Right lobe of liver (tissue), 6 donors: ENCODE measurements at regions not wholly inside any gene's neighbourhood (a gene's known extent, or its start where the extent isn't known, plus 50 kb on each side); places are given as distances from the start of the nearest gene placed in this dataset.
"Not testable (repeated sequence)": the region's sequence is repeated elsewhere in the genome, so short reads cannot be mapped to it uniquely, and the experiment has no call there.

ENCODE experiments used
- ATAC-seq, 4 donors: fragments of 200-7000 bp; cut with Tn5 transposase; one replicate each; pipeline ENCODE4 v1.9.1; 2020; ENCODE audit warnings: mild to moderate bottlenecking in 4 of 4, moderate library complexity in 4 of 4
- DNase-seq, 3 donors: peaks; one replicate each; pipeline ENCODE4 v3.0.0-alpha.2; 2020
- H3K27ac ChIP-seq, 3 donors: fragments of 200-600 bp; one replicate each; pipeline ENCODE4 v1.8.0; 2022
- H3K27me3 ChIP-seq, 2 donors: fragments of 200-600 bp; one replicate each; pipeline ENCODE4 v1.8.0; 2022
- H3K36me3 ChIP-seq, 4 donors: fragments of 200-600 bp; sonication (generic) in 1 of 4; one replicate each; pipeline versions ENCODE4 v1.5.1 to v1.8.0; 2017 to 2022; ENCODE audit warnings: control low read depth in 1 of 4
- H3K4me1 ChIP-seq, 4 donors: fragments of 200-600 bp; sonication (generic) in 1 of 4; one replicate each; pipeline versions ENCODE4 v1.5.1 to v1.8.0; 2017 to 2022; ENCODE audit warnings: control low read depth in 1 of 4
- H3K4me3 ChIP-seq, 3 donors: fragments of 200-600 bp; one replicate each; pipeline ENCODE4 v1.8.0; 2022
- H3K9me3 ChIP-seq, 4 donors: fragments of 200-600 bp; sonication (generic) in 1 of 4; one replicate each; pipeline versions ENCODE4 v1.5.1 to v1.8.0; 2017 to 2022; ENCODE audit warnings: control low read depth in 1 of 4
- POLR2A ChIP-seq: fragments of 450-650 bp; IDR thresholded peaks from one replicate; pipeline ENCODE4 v1.6.1; 2017; ENCODE audit warnings: antibody characterized with exemption, mild to moderate bottlenecking
- WGBS: methylation state at CpG from one replicate; pipeline ENCODE4 v1.1.6; 2018; ENCODE audit warnings: low coverage, low lambda C conversion rate; ENCODE audit not compliant: insufficient coverage; ENCODE audit errors: missing lambda C conversion rate; 5-methylcytosine and 5-hydroxymethylcytosine counted together
- intact Hi-C, 2 donors: fragments of 100-400 bp; cut with DNase I; formaldehyde crosslinking; loops; one replicate each; pipeline versions ENCODE4 v1.11.2 to v1.14.1; 2022
- TF ChIP-seq, protein P1 (sequence below), 4 donors: fragments of 200-600 bp in 3 of 4; fragments of 450-650 bp in 1 of 4; IDR thresholded peaks; one replicate each; pipeline versions ENCODE4 v1.5.1 to v1.8.0; 2016 to 2022; ENCODE audit warnings: antibody characterized with exemption in 4 of 4, mild to moderate bottlenecking in 2 of 4
- donor health status: DM: no; HTN: yes; CAD: no.
- donor health status: DM: no; HTN: no; CAD: no.
- donor health status: DM: no; HTN: no; CAD: no.
- donor health status: DM: no; HTN: yes; CAD: no.
- donor health status: DM: no; HTN: yes; CAD: no.

DNA sequence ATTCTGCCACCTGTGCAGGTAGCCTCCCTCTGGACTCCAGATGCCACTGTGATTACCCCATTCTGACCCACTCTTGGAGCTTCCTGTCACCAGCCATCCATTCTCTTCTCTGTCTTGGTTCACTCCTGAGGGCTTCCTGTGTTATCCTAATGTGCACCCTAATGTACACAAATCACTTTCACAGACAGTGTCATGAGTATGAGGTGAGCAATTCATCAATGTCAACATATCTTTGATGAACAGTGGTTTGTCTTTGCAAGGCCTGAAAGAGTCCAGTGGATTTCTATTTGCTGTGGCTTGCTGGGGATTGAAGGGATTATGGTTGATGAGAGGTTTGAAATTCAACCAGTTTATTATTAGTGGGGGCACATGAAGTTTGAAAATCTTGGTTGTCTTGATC lies 63.8 kb upstream of the EEF1E1 start:
- intact Hi-C loops: no loop called here
- Histone ChIP-seq H3K27me3 (no peaks in the 10 kb centered on the region), H3K4me3 (no peak overlapping the region), H3K36me3 (no peaks in the 10 kb centered on the region), H3K4me1 (no peaks in the 10 kb centered on the region), H3K27ac (no peak overlapping the region), H3K9me3 (no peaks in the 10 kb centered on the region)
- ATAC-seq (no peak), DNase-seq (no peak)
- TF ChIP-seq POLR2A: no peak
- TF ChIP-seq, protein P1, sequence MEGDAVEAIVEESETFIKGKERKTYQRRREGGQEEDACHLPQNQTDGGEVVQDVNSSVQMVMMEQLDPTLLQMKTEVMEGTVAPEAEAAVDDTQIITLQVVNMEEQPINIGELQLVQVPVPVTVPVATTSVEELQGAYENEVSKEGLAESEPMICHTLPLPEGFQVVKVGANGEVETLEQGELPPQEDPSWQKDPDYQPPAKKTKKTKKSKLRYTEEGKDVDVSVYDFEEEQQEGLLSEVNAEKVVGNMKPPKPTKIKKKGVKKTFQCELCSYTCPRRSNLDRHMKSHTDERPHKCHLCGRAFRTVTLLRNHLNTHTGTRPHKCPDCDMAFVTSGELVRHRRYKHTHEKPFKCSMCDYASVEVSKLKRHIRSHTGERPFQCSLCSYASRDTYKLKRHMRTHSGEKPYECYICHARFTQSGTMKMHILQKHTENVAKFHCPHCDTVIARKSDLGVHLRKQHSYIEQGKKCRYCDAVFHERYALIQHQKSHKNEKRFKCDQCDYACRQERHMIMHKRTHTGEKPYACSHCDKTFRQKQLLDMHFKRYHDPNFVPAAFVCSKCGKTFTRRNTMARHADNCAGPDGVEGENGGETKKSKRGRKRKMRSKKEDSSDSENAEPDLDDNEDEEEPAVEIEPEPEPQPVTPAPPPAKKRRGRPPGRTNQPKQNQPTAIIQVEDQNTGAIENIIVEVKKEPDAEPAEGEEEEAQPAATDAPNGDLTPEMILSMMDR (IDR thresholded peaks at IDR 0.05): no peak

DNA sequence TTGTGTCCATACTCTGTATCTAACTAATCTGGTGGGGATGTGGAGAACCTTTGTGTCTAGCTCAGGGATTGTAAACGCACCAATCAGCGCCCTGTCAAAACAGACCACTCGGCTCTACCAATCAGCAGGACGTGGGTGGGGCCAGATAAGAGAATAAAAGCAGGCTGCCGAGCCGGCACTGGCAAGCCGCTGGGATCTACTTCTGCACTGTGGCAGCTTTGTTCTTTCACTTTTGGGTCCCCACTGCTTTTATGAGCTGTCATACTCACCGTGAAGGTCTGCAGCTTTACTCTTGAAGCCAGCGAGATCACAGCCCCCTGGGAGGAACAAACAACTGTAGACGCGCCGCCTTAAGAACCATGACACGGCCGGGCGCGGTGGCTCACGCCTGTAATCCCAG lies 62.7 kb upstream of the EEF1E1 start:
- DNase-seq, H3K4me3 ChIP-seq, H3K36me3 ChIP-seq, H3K27ac ChIP-seq, intact Hi-C loops, H3K27me3 ChIP-seq, H3K9me3 ChIP-seq, H3K4me1 ChIP-seq, ATAC-seq: not testable (repeated sequence)
- 91% methylated on average over 15 of the region's 17 CpGs for WGBS

DNA sequence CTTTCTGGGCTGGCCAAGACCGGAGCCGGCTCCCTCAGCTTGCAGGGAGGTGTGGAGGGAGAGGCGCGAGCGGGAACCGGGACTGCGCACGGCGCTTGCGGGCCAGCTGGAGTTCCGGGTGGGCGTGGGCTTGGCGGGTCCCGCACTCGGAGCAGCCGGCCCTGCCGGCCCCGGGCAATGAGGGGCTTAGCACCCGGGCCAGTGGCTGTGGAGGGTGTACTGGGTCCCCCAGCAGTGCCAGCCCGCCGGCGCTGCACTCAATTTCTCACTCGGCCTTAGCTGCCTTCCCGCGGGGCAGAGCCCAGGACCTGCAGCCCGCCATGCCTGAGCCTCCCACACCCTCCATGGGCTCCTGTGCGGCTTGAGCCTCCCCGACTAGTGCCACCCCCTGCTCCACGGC lies 61.9 kb upstream of the EEF1E1 start:
- H3K4me3 ChIP-seq, H3K27ac ChIP-seq, intact Hi-C loops, DNase-seq, H3K36me3 ChIP-seq, H3K9me3 ChIP-seq, ATAC-seq, H3K27me3 ChIP-seq, H3K4me1 ChIP-seq: not testable (repeated sequence)
- WGBS: no CpG with 5 or more reads among the region's 29 CpGs

DNA sequence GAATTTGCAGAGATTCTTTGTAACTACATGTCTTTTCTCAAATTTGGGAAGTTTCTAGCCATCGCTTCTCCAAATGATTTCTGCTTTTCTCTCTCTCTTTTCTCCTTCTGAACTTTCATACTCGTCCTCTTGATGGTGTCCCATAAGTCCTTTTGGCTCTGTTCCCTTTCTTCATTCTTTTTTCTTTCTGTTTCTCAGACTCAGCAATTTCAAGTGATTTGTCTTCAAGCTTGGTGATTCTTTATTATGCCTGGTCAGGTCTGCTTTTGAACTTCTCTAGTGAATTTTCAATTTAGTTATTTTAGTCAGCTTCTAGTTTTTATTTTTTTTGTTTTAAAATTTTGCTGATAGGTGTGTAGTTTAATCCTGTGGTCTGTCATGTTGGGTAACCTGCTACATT lies 57.6 kb upstream of the EEF1E1 start:
- 54% methylated on average over 2 of the region's 2 CpGs for WGBS
- DNase-seq (no peak), ATAC-seq (no peak)
- Histone ChIP-seq H3K4me3 (no peak overlapping the region), H3K36me3 (no peaks in the 10 kb centered on the region), H3K9me3 (no peaks in the 10 kb centered on the region), H3K27ac (no peak overlapping the region), H3K4me1 (no peaks in the 10 kb centered on the region), H3K27me3 (no peaks in the 10 kb centered on the region)
- TF ChIP-seq, protein P1 (IDR thresholded peaks at IDR 0.05): no peak
- TF ChIP-seq POLR2A: no peak
- intact Hi-C loops: no loop called here

DNA sequence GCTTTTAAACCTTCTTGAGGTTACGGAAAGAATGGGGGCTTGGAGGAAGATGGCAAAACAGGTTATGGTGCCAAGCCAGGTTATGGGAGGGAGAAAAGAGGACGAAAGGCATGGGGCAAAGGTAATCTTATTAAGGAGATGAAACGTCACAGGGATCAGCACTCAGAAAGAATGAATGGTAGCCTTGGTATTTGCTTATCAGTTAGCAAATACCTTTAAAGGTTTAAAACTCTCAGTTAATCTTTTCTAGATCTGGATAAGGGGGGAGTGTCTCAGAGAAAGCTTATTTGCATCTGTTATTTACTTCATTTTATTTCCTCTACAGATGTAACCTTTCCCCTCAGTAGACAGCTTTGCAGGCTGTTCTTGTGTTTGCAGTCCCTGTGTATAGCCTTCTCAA lies 55.5 kb upstream of the EEF1E1 start:
- 34% methylated on average over 3 of the region's 3 CpGs for WGBS
- H3K27ac ChIP-seq: no peak overlapping the region
- ATAC-seq (no peak), DNase-seq (no peak)
- H3K4me3 ChIP-seq: no peak overlapping the region
- H3K4me1 ChIP-seq: no peaks in the 10 kb centered on the region
- H3K27me3 ChIP-seq: no peaks in the 10 kb centered on the region
- TF ChIP-seq, protein P1 (IDR thresholded peaks at IDR 0.05): no peak
- TF ChIP-seq POLR2A: no peak
- H3K36me3 ChIP-seq: no peaks in the 10 kb centered on the region
- no peaks in the 10 kb centered on the region for H3K9me3 ChIP-seq
- intact Hi-C loops: no loop called here

DNA sequence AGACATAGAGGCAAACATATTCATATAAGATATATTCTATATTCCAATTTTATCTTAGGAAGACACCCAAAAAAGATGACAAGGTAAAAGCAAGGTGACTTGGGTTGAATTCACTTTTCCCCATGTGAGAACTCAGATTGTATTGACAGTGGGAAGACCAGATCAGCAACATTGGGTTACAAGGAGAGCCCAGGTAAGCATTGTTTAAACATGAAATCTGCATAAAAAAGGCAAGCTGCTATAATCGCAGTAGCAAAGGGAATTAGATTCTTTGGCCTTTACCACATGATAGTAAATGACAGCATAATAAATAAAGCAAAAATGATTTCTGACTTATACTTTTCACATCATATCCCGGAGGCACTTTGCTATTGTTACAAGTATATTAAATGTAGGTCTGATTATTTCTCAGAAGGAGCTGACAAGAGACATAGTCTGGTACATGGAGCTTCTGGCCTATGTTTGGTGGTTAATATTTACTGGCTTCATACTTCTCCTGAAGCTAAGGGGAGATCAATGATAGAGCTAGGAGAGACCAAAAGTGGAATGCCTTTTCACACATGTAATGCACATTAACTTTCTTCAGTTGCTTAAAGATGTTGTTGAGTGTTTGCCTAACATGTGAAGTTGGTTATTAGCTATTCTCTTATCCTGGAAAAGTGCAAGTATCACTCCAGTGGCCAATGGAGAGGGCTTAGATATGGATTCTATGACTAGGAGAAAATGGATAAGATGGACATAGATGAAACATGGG lies 53.1 kb upstream of the EEF1E1 start:
- Histone ChIP-seq H3K27me3 (no peaks in the 10 kb centered on the region), H3K4me3 (no peak overlapping the region), H3K4me1 (no peaks in the 10 kb centered on the region), H3K36me3 (no peaks in the 10 kb centered on the region), H3K9me3 (no peaks in the 10 kb centered on the region), H3K27ac (no peak overlapping the region)
- ATAC-seq (no peak), DNase-seq (no peak)
- TF ChIP-seq POLR2A: no peak
- TF ChIP-seq, protein P1 (IDR thresholded peaks at IDR 0.05): no peak
- intact Hi-C loops: no loop called here
- 66% methylated on average over 2 of the region's 2 CpGs for WGBS
